WI38 (cell line): ENCODE measurements at regions not wholly inside any gene's neighbourhood (a gene's known extent, or its start where the extent isn't known, plus 50 kb on each side); places are given as distances from the start of the nearest gene placed in this dataset.

Experiments
- H3K4me3 ChIP-seq: 2 replicates; pipeline ENCODE4 v1.5.1; 2011; ENCODE audit warnings: low read depth, mild to moderate bottlenecking, control low read depth, low read length
- TF ChIP-seq, protein P1 (sequence below): IDR thresholded peaks from 2 replicates; pipeline ENCODE4 v1.5.1; 2012; ENCODE audit warnings: low read depth, mild to moderate bottlenecking, control low read depth, low read length

DNA sequence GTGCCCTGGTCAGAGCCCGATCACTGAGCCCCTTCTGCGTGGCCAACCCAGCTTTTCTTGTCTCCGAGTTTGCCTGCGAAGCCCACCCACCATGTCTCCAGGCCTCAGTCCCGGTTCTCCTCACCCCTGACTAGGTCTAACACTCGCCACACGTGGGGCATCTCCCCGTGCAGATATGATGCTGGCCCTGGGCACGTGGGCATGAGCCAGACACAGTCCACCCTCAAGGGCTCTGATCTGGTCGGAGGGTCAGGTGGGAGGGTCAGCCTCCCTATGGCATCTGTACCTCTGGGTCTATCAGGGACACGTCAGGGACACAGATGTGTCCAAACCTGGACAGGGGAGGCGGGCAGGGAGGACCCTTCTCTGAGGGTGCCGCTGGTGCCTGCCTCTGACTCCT, 95.4 kb downstream of the RHOB start:
- H3K4me3 ChIP-seq: no peak overlapping the region
- TF ChIP-seq, protein P1, sequence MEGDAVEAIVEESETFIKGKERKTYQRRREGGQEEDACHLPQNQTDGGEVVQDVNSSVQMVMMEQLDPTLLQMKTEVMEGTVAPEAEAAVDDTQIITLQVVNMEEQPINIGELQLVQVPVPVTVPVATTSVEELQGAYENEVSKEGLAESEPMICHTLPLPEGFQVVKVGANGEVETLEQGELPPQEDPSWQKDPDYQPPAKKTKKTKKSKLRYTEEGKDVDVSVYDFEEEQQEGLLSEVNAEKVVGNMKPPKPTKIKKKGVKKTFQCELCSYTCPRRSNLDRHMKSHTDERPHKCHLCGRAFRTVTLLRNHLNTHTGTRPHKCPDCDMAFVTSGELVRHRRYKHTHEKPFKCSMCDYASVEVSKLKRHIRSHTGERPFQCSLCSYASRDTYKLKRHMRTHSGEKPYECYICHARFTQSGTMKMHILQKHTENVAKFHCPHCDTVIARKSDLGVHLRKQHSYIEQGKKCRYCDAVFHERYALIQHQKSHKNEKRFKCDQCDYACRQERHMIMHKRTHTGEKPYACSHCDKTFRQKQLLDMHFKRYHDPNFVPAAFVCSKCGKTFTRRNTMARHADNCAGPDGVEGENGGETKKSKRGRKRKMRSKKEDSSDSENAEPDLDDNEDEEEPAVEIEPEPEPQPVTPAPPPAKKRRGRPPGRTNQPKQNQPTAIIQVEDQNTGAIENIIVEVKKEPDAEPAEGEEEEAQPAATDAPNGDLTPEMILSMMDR: no peak

DNA sequence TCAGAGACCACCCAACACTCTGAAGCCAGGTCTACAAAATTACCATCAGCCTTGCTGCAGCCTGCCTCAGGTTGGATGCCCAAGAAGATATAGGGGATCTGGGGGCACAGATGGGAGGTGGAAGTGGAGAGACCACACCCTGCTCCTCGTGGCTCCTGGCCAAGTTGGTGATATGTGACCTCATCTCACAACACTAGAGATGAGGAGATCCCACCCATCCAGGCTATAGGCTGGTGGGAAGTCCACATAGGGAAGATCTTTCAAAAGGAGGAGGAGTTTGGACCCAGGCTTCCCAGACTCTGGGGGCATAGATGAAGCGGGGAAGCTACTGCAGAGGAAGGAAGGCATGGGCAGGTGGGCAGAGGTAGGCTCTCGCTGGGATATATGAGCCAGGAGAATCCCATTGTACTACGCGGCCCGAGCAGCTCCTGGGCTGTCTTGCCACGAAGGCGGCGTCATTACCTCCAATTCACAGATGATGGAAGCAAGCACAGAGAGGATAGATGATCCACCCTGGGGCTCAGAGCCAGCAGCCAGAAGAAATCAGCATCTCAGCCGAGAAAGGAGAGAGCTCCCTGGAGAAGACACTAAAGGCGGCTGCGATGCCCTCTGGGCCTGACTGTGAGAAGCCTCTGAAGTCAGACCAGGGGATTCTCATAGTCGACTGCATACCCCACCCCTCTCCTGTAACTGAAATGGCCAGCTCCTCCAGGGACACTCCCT, 96.0 kb downstream of the RHOB start:
- no peak overlapping the region for H3K4me3 ChIP-seq
- TF ChIP-seq, protein P1: no peak

DNA sequence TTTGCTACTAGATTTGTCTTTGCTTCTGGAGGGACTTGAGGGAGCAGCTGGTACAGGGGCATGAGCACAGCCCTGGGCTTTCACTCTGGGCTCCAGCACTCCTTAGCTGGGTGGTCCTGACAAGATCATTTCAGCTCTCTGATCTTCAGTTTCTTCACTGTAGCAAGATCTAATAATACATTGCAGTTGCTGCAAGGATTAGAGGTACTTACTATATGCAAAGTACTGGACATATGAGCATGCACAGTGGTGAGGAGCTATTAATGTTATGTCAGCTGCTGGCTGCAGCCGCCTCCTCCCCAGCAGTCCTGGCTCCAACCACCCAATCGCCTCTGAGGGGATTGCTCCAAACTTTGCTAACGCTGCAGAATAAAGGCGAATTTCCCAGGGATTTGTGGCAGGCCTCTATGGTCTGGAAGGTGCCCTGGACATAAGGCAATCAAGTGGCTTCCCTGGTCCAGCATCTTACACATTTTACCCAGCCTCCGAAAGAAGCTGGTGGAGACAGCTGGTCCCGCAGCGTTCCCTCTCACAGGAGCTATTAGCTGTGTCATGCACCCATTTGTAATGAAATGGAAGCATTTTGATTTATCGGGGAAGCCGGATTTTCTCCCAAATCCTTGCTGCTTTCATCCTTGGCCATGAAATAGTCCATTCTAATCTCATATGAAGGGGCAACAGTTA, 96.7 kb downstream of the RHOB start:
- H3K4me3 ChIP-seq: no peak overlapping the region

DNA sequence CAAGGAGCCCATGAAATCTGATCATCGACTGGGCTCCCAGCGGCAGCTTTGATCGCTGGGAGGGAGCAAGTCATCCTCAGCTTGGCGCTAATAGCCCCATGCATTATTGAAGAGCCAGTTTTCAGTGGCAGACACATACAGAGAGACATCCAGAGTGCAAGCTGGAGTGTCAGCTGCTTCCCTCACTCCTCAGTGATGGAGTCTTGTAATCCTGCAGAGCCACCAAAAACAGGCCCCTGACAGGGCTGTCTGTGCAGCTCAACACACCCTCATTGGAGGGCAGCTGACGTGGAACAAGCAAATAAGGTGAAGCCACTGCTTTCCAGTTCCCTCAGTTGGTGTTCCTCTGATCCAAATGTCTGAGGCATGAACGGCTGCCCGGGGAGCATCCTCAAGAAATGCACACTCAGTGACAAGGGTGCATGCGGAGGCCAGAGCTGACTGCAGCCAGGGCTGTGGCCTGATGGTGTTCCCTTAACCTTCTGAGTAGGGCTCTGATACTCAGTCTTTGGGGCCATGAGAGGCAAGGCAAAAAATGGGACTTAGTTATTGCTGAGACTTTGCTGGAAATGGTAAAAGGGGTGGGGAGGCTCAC, 97.4 kb downstream of the RHOB start:
- no peak overlapping the region for H3K4me3 ChIP-seq
- TF ChIP-seq, protein P1: no peak

More for the DNA sequence above, 96.7 kb downstream of the RHOB start:
- TF ChIP-seq, protein P1: no peak

DNA sequence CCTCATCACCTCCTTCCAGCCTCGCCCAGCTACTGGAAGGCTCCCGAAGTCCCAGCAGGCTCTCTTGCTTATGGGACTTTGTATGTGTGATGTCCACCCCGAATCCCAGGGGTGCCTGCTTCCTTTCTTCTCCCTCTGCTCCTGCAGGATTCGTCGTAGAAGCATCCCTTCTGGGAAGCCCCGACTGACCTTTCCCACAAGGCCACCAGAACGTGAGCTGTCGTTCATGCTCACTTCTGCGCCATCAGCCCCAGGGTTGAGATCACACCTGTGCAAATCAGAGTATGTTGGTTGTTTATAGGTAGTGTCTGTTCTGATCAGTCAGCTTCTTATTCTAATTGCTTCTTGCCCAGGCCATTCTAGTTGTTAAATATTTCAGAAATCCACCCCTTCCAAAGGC, 101.8 kb downstream of the HS1BP3 start:
- no peak overlapping the region for H3K4me3 ChIP-seq
- TF ChIP-seq, protein P1: no peak

DNA sequence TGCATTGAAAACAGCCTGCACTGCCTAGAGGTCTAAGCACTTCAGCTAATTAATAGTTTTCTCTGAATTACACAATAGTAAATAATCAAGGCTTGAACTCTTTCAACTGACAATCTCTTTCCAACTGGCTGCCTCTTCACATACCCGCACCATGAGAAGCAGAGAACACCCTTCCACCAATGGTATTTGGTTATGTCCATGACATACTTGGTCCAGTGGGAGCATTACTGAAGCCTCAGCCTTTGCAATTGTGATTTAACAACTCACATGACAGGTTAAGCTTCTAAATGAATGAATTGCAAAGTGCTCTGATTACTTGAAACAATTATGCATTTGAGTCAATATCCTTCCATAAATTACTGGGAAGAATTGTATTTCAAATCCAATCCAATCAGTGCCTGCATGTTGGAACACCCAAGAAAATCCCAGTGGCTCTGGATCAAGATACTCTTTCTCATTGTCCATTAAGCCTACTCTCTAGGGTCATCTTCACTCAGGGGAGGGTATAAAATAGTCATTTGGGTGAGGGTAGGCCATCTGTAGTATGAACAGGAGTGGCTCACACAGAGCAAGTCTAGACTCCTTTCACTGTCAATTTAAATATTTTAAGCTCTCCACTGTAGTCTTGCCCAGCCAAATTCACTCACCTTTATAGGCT, 101.1 kb downstream of the HS1BP3 start:
- H3K4me3 ChIP-seq: no peak overlapping the region
- TF ChIP-seq, protein P1: no peak
